Pancreas (tissue), 10 donors: ENCODE measurements at regions not wholly inside any gene's neighbourhood (a gene's known extent, or its start where the extent isn't known, plus 50 kb on each side); places are given as distances from the start of the nearest gene placed in this dataset.

Source experiments
- ATAC-seq, 4 donors: fragments of 200-7000 bp; cut with Tn5 transposase; one replicate each; pipeline versions ENCODE4 v1.8.0 to v1.9.1; 2020; ENCODE audit warnings: mild to moderate bottlenecking in 4 of 4, moderate library complexity in 4 of 4
- DNase-seq, 6 donors: peaks; one replicate each; pipeline ENCODE4 v3.0.0-alpha.2; 2020
- FAIRE-seq: peaks from 2 replicates; lab custom pipeline; 2012; peaks lifted over from hg19 to GRCh38; lab: Jason Lieb, UNC
- H3K27ac ChIP-seq, 4 donors: fragments of 200-600 bp; sonication (generic); 1 replicate in 3 of 4; 2 replicates in 1 of 4; pipeline versions ENCODE4 v1.5.0 to v1.8.0; 2020
- H3K27me3 ChIP-seq, 4 donors: fragments of 200-600 bp; one replicate each; pipeline ENCODE4 v1.8.0; 2021
- H3K36me3 ChIP-seq, 3 donors: fragments of 200-600 bp; sonication (generic) in 1 of 3; one replicate each; pipeline versions ENCODE4 v1.5.0 to v1.8.0; 2020 to 2021
- H3K4me1 ChIP-seq, 3 donors: fragments of 200-600 bp; one replicate each; pipeline ENCODE4 v1.8.0; 2021
- H3K4me3 ChIP-seq, 4 donors: fragments of 200-600 bp; sonication (generic) in 2 of 4; one replicate each; pipeline versions ENCODE4 v1.5.0 to v1.8.0; 2020 to 2021
- H3K9me3 ChIP-seq, 4 donors: fragments of 200-600 bp; one replicate each; pipeline ENCODE4 v1.8.0; 2021
- WGBS, 2 donors: extraction: QIAGEN DNeasy Blood & Tissue Kit; methylation state at CpG; one replicate each; pipeline ENCODE4 v1.1.7; 2013; 5-methylcytosine and 5-hydroxymethylcytosine counted together
- intact Hi-C, 3 donors: fragments of 100-400 bp; cut with DNase I; formaldehyde crosslinking; loops; one replicate each; pipeline versions ENCODE4 v1.11.1 to v1.14.2; 2022
- TF ChIP-seq, protein P1 (sequence below), 4 donors: fragments of 200-600 bp; sonication (generic) in 3 of 4; IDR thresholded peaks; one replicate each; pipeline versions ENCODE4 v1.5.0 to v1.8.0; 2021; ENCODE audit warnings: antibody characterized with exemption in 4 of 4
- donor health status: healthy with polysubstance abuse.
- donor health status: DM: no; HTN: no; CAD: no; lungs with moderate emphysema.
- donor health status: DM: no; HTN: no; CAD: no.
- donor health status: control.
- donor health status: control.
- donor health status: Bipolar disorder and iron deficiency.
- donor health status: DM: yes; HTN: yes; CAD: no.
- donor health status: DM: no; HTN: no; CAD: no.
- donor health status: DM: no; HTN: no; CAD: no.
- donor health status: DM: yes; HTN: yes; CAD: no.

DNA sequence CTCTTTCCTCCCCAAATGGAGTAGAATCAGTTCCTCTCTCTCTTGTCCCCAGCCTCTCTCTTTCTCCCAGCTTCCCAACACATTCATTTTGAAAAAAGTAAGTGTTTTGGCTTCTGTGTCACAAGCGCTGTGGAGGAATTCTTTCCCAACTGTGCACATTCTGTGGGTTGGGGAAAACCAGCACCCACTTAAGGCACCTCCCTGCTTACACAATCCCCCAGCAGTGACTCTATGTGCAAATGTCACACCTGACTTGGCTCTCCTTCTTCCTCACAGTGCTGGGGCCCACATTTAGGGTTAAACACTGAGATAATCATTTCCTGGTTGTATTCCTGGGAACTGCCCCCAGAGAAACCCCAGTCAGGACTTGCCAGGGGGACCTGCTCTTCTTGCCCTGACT lies 358.1 kb upstream of the ZNF32 start:
- Histone ChIP-seq H3K27me3 (no peaks in the 10 kb centered on the region), H3K36me3 (no peaks in the 10 kb centered on the region), H3K4me1 (peaks cover 0 to 3% (median 0%) of the 10 kb centered on the region in 3 donors), H3K4me3 (no peak overlapping the region), H3K9me3 (no peaks in the 10 kb centered on the region), H3K27ac (no peak overlapping the region)
- intact Hi-C loops: no loop called here
- ATAC-seq (no peak), FAIRE-seq (no peak), DNase-seq (no peak)
- WGBS, 2 donors: 97 to 100% methylated on average over 1 of the region's 1 CpG
- TF ChIP-seq, protein P1, sequence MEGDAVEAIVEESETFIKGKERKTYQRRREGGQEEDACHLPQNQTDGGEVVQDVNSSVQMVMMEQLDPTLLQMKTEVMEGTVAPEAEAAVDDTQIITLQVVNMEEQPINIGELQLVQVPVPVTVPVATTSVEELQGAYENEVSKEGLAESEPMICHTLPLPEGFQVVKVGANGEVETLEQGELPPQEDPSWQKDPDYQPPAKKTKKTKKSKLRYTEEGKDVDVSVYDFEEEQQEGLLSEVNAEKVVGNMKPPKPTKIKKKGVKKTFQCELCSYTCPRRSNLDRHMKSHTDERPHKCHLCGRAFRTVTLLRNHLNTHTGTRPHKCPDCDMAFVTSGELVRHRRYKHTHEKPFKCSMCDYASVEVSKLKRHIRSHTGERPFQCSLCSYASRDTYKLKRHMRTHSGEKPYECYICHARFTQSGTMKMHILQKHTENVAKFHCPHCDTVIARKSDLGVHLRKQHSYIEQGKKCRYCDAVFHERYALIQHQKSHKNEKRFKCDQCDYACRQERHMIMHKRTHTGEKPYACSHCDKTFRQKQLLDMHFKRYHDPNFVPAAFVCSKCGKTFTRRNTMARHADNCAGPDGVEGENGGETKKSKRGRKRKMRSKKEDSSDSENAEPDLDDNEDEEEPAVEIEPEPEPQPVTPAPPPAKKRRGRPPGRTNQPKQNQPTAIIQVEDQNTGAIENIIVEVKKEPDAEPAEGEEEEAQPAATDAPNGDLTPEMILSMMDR (IDR thresholded peaks at IDR 0.05): no peak

DNA sequence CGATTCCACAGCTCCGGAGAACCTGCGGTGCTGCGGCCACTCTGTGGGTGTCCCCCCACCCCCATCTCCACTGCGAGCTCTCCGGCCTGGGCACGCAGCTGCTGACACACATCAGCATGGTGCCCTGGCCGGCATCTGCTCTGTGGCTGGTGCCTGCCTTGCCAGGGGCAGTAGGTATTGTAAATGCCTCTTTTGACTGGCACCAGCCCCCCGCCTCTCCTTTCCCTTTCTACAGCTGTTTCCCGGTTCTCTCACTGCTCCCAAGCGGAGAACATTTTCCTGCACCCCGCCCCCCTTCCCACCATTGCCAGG lies 357.1 kb upstream of the ZNF32 start:
- TF ChIP-seq, protein P1 (IDR thresholded peaks at IDR 0.05): no peak
- H3K27me3 ChIP-seq: no peaks in the 10 kb centered on the region
- intact Hi-C loops: no loop called here
- no peak for ATAC-seq
- no peak overlapping the region for H3K4me3 ChIP-seq
- 88 to 90% methylated on average over 12 of the region's 12 CpGs for WGBS, 2 donors
- H3K27ac ChIP-seq: no peak overlapping the region
- no peak for FAIRE-seq
- peaks cover 0 to 3% (median 0%) of the 10 kb centered on the region in 3 donors for H3K4me1 ChIP-seq
- no peaks in the 10 kb centered on the region for H3K36me3 ChIP-seq
- peak in 1 of 6 donors; percentile 57 for DNase-seq
- no peaks in the 10 kb centered on the region for H3K9me3 ChIP-seq

DNA sequence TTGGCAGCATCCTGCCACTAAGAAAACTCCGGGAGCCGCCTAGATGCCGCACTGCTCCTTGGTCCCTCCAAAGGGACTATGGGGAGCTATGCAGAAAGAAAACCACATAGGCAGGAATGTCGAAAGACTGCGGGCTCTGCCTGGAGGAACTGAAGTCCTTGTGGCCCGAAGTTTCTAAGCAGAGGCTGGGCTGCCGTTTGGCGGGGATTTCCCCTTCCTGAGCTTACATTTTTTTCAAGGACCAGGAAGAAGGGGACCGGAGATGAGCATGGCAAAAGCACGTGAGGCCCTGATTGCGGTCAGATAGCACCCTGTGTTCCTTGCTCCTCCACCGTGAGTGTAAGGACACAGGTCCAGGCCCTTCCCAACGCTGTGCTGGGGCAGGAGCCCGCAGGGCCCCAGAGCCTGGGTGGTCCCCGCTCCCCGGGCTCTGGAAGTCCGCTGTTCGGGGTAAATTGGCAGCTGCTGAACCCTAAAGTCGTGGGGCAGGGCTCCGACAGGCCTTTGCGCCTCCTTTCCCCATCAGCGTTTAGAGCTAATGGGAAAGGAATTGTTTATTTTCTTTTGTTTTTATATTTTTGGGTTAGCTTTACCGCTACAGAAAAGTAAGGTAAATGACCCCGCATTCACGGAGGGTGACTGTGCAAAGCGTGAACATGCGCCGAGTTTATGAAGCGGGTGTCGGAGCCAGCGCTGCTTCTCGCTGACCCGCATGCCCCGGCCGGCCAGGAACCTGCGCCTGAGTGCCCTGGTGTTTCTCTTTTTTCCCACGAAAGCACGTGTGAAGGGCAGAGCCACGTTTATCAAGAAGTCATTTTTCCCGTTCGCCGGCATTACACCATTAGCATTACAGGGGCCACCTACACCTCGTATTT lies 356.5 kb upstream of the ZNF32 start:
- ATAC-seq (no peak), FAIRE-seq (no peak), DNase-seq (no peak)
- intact Hi-C loops: no loop called here
- H3K36me3 ChIP-seq: no peaks in the 10 kb centered on the region
- H3K27me3 ChIP-seq: no peaks in the 10 kb centered on the region
- H3K4me1 ChIP-seq: no peaks in the 10 kb centered on the region
- no peak overlapping the region for H3K4me3 ChIP-seq
- WGBS, 2 donors: 92 to 93% methylated on average over 43 of the region's 43 CpGs
- TF ChIP-seq, protein P1 (IDR thresholded peaks at IDR 0.05): no peak
- no peak overlapping the region for H3K27ac ChIP-seq
- H3K9me3 ChIP-seq: no peaks in the 10 kb centered on the region

DNA sequence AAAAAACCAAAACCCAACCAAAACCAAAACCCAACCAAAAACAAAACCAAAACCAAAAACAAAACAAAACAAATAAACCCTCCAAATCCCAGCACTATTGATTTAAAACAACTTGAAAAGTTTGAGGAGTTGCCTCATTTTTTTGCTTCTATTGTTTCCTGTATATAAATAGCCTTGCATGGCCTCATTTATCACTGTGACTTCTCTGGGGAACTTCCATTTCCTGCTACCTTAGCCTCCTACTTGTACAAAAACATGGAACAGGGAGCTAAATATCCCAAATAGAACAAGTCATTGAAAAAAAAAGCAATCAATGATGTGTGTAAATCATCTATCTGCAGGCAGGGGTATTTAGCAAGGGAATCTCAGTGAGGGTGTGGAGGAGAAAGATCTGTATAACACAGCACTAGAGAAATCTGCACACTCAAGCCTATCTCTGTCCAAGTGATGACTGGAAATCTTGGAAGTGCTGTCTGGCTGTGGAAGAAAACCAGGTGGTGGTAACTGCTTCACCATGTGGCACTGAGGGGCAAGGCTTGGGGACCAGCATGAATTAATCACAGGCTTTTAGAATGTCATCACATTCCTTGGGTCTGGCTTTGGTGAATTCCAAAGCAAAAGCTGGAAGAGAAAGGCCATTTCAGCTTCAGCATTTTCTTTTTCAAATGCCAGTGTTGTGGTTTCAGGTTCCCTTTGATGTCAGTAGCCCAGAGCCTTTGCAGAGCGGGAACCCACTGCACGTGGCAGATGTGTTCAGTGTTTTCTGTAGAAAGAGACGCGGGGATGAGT lies 349.5 kb upstream of the ZNF32 start:
- intact Hi-C loops: no loop called here
- Histone ChIP-seq H3K4me1 (peaks cover 0 to 20% (median 11%) of the 10 kb centered on the region in 3 donors), H3K4me3 (no peak overlapping the region), H3K27me3 (no peaks in the 10 kb centered on the region), H3K9me3 (no peaks in the 10 kb centered on the region), H3K36me3 (no peaks in the 10 kb centered on the region), H3K27ac (peak overlapping the region in 2 of 4 donors; percentile 19 to 52)
- TF ChIP-seq, protein P1 (IDR thresholded peaks at IDR 0.05): no peak
- DNase-seq (no peak), FAIRE-seq (no peak), ATAC-seq (peak; percentile 64 to 83 (median 76))
- 75 to 78% methylated on average over 4 of the region's 4 CpGs for WGBS, 2 donors
